H7 (cell line): ENCODE measurements at regions not wholly inside any gene's neighbourhood (a gene's known extent, or its start where the extent isn't known, plus 50 kb on each side); places are given as distances from the start of the nearest gene placed in this dataset.
"Not testable (repeated sequence)": the region's sequence is repeated elsewhere in the genome, so short reads cannot be mapped to it uniquely, and the experiment has no call there.

Experiments used
- DNase-seq: peaks from one replicate; pipeline ENCODE4 v3.0.0; 2012
- H3K27me3 ChIP-seq: 2 replicates; pipeline ENCODE4 v1.6.0; 2011; ENCODE audit warnings: mild to moderate bottlenecking, low read length; ENCODE audit not compliant: control insufficient read depth, insufficient read depth
- H3K36me3 ChIP-seq: replicated peaks from 2 replicates; pipeline ENCODE4 v1.5.1; 2011; ENCODE audit warnings: low read length; ENCODE audit not compliant: control insufficient read depth, insufficient read depth
- H3K4me3 ChIP-seq: 2 replicates; pipeline ENCODE4 v1.5.1; 2011; ENCODE audit warnings: low read depth, mild to moderate bottlenecking, control low read depth, low read length, moderate library complexity; ENCODE audit not compliant: insufficient read depth

- Histone ChIP-seq H3K27me3 (no peaks in the 10 kb centered on the region), H3K36me3 (no peaks in the 10 kb centered on the region), H3K4me3 (no peak overlapping the region)
- DNase-seq, result no peak
Measured at GRCh38 chr10:125259651-125260050, 99.3 kb upstream of the CTBP2 start.

- no peaks in the 10 kb centered on the region for H3K27me3 ChIP-seq
- no peak overlapping the region for H3K4me3 ChIP-seq
- H3K36me3 ChIP-seq, result no peaks in the 10 kb centered on the region
- no peak for DNase-seq
Measured at GRCh38 chr10:125258676-125259075, 98.3 kb upstream of the CTBP2 start.

- no peak for DNase-seq
- no peaks in the 10 kb centered on the region for H3K36me3 ChIP-seq
- no peaks in the 10 kb centered on the region for H3K27me3 ChIP-seq
- H3K4me3 ChIP-seq, result no peak overlapping the region
Measured at GRCh38 chr10:125257521-125258108, 97.3 kb upstream of the CTBP2 start.

GRCh38 chr10:125256026-125256425 lies 95.7 kb upstream of the CTBP2 start:
- Histone ChIP-seq H3K4me3 (no peak overlapping the region), H3K36me3 (no peaks in the 10 kb centered on the region), H3K27me3 (no peaks in the 10 kb centered on the region)
- DNase-seq, result no peak

GRCh38 chr10:125252937-125253336 lies 92.6 kb upstream of the CTBP2 start:
- DNase-seq, result no peak
- no peak overlapping the region for H3K4me3 ChIP-seq
- no peaks in the 10 kb centered on the region for H3K36me3 ChIP-seq
- no peaks in the 10 kb centered on the region for H3K27me3 ChIP-seq

- H3K27me3 ChIP-seq, H3K36me3 ChIP-seq, DNase-seq, H3K4me3 ChIP-seq: not testable (repeated sequence)
Measured at GRCh38 chr10:125250834-125251233, 90.5 kb upstream of the CTBP2 start.

- Histone ChIP-seq H3K27me3 (no peaks in the 10 kb centered on the region), H3K4me3 (no peak overlapping the region), H3K36me3 (no peaks in the 10 kb centered on the region)
- DNase-seq, result no peak
Measured at GRCh38 chr10:125249948-125250347, 89.6 kb upstream of the CTBP2 start.

GRCh38 chr10:125248489-125248888 lies 88.1 kb upstream of the CTBP2 start:
- Histone ChIP-seq H3K27me3 (no peaks in the 10 kb centered on the region), H3K4me3 (no peak overlapping the region), H3K36me3 (no peaks in the 10 kb centered on the region)
- DNase-seq, result no peak

- no peaks in the 10 kb centered on the region for H3K36me3 ChIP-seq
- no peak for DNase-seq
- H3K4me3 ChIP-seq, result no peak overlapping the region
- no peaks in the 10 kb centered on the region for H3K27me3 ChIP-seq
Measured at GRCh38 chr10:125247576-125247975, 87.2 kb upstream of the CTBP2 start.

GRCh38 chr10:125243532-125244253 lies 83.3 kb upstream of the CTBP2 start:
- no peak overlapping the region for H3K4me3 ChIP-seq
- DNase-seq, result no peak
- H3K36me3 ChIP-seq, result no peaks in the 10 kb centered on the region
- no peaks in the 10 kb centered on the region for H3K27me3 ChIP-seq

GRCh38 chr10:125238682-125239081 lies 78.3 kb upstream of the CTBP2 start:
- DNase-seq, result no peak
- Histone ChIP-seq H3K4me3 (no peak overlapping the region), H3K27me3 (no peaks in the 10 kb centered on the region), H3K36me3 (no peaks in the 10 kb centered on the region)

- no peak for DNase-seq
- no peaks in the 10 kb centered on the region for H3K27me3 ChIP-seq
- H3K4me3 ChIP-seq, result no peak overlapping the region
- no peaks in the 10 kb centered on the region for H3K36me3 ChIP-seq
Measured at GRCh38 chr10:125236091-125236490, 75.7 kb upstream of the CTBP2 start.

GRCh38 chr10:125235093-125236069 lies 75.0 kb upstream of the CTBP2 start:
- H3K27me3 ChIP-seq, result no peaks in the 10 kb centered on the region
- no peak for DNase-seq
- H3K36me3 ChIP-seq, result no peaks in the 10 kb centered on the region
- no peak overlapping the region for H3K4me3 ChIP-seq

- not testable (repeated sequence) for H3K4me3 ChIP-seq, H3K27me3 ChIP-seq, H3K36me3 ChIP-seq, DNase-seq
Measured at GRCh38 chr10:125234576-125234975, 74.2 kb upstream of the CTBP2 start.

- Histone ChIP-seq H3K27me3 (no peaks in the 10 kb centered on the region), H3K4me3 (no peak overlapping the region), H3K36me3 (no peaks in the 10 kb centered on the region)
- peak; percentile 36 for DNase-seq
Measured at GRCh38 chr10:125233726-125234125, 73.4 kb upstream of the CTBP2 start.
